NOMO-1 treated with DMSO at 0.1 percent for 48 hours (cell line): ENCODE measurements at regions not wholly inside any gene's neighbourhood (a gene's known extent, or its start where the extent isn't known, plus 50 kb on each side); places are given as distances from the start of the nearest gene placed in this dataset.

Experiments used
- DNase-seq: peaks from one replicate; lab custom pipeline; 2025; ENCODE audit not compliant: unreplicated experiment; lab: John Stamatoyannopoulos, UW

DNA sequence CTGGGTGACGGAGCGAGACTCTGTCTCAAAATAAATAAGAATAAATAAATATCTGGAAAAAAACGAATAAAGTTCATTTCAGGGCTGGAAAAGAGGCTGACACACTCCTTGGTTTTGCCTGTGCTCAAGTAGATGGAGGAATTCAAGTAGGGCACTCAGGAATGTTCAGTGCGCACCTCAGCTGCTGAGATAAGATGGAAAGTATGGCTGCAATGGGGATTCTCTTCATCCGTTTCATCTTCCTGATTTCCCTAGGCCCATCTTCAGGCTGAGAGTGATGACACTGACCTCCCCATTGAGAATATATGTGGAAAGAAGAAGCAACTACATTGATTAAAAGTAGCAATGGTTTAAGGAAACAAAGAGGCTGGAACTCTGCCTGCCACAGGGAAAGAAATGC, 130.5 kb upstream of the ZNF644 start:
- no peak for DNase-seq

DNA sequence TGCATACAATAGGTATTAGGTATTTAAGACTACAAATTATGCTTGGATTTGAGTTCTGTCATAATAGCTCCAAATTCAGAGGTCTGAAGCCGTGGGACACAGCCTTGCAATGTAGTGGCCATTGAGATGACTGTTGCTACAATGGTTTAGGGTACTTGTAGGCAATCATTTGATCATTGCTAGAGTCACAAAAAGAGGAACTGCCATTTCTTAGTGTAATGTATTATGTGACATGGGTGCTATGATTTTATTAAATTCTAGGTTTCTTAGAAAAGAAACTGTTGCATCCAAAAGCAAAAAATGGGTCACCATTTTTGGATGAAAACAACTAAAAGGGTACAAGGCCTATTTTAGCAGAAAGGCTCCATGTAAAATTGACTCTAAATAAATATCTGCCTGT, 129.9 kb upstream of the ZNF644 start:
- no peak for DNase-seq

DNA sequence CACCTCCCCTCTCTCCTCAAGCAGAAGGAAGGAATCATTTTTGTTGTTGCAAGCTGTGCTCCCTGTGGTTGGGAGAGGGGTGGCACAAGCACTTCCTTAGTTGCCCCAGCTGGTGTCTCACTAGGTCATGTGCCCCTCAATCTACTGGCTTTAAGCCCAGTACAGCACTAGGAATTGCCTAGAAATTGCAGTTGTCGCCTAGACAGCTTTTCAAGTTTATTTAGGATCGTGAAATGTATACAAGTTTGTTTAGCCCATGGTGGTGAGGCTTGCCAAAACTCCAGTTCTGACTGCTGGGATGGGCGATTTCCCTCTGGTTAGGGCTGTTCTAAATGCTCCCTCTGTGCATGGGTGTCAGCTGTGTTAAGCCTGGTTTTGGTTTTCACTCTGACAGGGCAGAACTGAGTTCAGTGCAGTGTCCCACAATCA, 126.8 kb upstream of the ZNF644 start:
- no peak for DNase-seq

DNA sequence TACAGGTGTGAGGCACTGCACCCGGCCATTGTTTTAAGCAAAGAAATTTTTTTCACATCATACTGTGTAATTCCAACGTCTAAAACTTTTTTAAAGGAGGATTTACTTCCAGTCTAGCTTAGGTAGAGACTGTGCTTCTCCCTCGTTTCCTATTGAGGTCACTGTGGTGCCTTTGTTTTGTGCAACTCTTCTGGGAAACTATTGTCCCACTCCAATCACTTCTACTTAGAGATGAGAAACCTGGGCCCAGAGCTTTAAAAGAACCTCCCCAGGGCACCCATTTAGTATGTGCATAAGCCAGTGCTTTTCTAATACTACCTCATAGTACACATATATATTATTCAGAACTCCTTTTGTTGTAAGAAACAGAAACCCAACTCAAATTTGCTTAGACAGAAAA, 120.0 kb upstream of the ZNF644 start:
- DNase-seq: no peak

DNA sequence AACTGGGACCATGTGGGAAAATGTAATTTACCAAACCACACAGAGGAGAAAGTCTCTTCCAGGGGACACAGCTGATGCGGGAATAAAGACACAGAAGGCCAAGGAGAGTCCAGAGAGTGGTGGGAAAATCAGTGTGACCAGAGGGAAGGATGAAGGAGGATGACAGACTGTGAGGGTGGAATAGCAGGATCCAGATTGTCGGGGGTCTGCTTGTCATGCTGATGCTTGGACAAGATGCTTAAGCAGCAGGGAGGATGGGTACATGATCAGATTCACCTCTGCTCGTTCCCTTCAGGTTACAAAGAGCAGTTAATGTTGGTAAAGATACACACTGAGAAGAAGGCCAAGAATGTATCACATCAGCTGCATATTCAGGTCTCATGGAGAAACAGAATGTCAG, 117.1 kb upstream of the ZNF644 start:
- no peak for DNase-seq

DNA sequence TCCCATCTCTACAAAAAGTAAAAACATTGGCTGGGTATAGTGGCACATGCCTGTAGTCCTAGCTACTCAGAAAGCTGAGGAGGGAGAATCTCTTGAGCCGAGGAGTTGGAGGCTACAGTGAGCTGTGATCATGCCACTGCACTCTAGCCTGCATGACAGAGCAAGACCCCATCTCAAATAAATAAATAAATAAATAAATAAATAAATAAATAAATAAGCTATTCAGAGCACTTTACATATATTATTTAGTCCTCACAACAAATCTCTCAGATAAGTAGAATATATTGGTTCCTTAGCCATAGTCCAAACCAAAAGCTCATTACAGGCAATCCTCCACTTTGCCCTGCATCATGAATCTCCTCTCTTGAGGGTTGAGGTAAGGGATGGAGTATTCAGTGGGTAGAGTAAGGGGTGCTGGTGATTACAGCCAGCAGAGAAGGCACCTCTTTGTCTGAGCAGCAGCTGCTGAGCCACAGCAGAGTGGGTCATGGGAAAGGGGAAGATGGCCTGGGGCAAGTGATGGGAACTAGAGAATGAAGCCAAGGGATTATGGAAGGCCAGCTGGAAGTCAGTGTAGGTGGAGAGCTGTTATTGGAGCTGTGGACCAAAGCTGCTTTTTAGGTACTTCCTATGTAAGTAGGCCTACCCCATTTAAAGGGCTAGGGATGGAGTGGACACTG, 115.5 kb upstream of the ZNF644 start:
- no peak for DNase-seq

DNA sequence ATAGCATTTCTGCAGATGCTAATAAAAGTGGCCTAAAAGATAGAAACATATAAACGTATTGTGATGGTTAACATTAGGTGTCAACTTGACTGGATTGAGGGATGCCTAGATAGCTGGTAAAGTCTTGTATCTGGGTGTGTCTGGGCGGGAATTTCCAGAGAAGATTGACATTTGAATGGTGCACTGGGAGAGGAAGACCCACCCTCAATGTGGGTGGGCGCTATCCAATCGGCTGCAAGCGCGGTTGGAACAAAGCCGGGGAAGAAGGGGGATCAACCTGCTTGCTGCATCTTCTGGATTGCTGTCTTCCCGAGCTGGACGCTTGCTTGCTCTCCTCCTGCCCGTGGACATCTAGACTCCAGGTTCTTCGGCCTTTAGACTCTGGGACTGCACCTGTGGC, 114.0 kb upstream of the ZNF644 start:
- DNase-seq: no peak

DNA sequence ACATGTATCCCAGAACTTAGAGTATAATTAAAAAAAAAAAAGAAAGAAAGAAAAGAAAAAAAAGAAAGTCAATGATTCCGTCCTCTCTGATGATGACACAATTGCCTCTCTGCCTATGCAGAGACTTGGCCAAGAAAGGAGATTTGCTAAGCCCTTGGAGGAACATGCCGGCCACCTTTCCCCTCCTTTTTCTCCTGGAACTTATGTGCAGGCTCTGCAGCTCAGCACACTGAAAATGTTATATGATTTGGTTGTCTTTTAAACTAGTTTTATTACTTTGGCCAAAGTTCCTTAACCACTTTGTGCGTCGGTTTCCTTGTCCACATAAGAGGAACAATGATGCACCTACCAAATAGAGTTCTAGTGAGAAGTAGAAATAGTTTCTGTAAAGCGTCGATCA, 111.4 kb upstream of the ZNF644 start:
- no peak for DNase-seq

DNA sequence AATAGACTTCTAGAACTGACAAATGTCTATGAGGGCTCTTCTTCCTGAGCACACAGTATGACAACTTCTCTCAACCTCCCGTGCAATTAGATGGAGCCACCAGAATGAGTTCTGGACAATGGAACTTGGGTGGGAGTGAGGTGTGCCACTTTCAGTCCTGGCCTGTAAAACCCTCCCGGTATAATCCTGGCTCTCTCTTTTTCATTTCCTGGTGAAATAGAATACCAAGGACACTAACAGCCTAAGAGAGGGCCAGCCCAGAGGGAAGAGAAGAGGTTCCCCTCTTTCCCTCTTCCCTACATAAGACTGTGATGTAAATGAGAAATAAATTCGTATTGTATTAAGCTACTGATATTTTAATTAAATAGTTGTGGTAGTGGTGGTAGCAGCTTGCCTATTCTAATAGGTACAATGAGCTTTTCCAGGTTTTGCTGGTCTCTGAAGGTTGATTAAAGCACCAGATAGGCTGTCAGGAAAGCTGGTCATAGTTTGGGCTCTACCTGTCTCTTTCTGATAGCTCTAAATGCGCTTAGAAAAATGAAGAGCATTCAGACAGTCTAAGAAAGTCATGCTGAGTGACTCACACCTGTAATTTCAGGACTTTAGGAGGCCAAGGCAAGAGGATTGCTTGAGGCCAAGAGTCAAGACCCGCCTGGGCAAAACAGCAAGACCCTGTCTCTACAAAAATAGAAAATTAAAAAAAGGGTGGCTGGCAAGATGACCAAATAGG, 108.6 kb upstream of the ZNF644 start:
- no peak for DNase-seq

DNA sequence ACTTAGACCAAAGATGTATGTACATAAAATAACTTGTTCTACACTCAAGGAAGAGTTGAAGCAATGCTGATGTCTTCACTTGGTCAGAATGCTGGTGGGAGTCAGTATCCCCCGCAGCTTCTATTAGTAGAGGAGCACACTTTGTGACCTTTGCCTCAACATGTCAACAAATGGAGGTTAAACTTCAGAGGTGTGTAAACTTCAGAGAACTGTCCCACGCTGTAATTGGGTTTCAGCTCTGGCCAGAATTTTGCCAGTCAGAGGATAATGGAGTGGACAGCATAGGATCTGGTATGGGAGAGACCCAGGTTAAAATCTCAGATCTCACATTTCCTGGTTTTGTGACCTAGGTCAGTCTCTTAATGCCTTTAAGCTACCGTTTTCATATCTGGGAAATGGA, 107.6 kb upstream of the ZNF644 start:
- DNase-seq: no peak

DNA sequence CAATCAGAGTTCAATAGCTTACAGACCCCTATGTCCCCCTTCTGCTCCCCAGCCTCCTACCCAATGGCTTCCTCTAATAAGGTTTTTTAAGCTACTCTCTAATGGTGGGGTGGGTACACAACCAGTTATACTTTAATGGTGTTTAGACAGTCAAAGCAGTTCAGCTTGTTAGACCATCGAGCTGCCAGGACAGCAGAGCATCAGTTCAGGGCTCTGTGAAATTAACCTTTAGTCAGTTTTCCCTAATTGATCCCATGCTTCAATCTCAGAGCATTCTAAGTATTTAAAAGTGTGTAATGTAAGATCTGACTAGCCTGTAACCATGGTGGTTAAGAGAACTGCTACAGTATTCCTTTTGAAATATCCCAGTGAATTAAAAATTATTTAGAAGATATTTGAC, 107.2 kb upstream of the ZNF644 start:
- DNase-seq: no peak

DNA sequence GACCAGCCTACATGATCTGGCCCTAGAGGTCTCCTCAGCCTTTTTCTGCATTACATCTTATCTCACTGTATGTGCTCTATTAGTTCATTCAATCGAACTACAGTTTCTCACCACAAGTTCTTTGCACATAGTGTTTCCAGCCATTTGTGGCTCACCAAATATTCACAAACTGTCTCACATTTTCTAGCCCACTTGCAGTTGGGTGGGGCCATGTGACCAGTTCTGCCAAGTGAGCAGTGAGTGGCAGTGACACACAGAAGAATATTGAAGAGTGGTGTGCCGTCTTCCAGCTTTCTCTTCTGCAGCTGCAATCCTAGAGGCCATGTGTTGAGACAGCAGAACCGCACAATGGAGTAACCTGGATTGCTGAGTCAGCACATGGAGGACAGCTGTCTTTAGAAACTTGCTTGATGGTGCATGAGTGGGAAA, 103.2 kb upstream of the ZNF644 start:
- DNase-seq: no peak

DNA sequence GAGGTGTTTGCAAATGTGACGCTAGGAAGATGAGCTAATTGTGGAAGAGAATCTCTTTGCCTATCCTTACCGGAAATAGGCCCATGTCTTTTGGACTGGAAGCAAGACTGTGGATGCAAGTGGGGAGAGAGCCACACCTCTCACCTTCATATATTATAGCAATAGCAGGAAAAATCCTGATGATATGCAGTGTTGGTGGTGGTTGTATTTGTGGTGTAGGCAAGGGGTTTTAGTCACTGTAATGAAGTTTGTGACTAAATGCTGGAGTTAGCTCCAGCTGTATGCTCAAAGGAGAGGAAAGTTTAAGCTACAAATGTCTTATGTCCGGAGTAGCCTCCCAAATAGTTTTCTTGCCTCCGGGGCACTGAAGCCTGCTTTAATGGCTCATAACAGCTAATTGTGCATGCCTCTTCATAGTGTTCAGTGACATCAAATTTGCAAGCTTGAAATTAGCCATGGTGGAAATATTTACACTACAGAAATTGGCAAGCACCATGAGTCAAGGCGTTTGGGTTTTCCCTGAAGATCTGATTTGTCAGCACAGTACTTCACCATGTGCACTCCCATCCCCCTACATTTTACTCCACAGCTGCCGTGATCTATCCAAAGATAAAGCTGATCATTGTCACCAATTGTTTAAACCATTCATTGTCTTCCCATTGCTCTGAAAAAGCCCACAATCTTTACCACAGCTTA, 102.6 kb upstream of the ZNF644 start:
- DNase-seq: no peak

DNA sequence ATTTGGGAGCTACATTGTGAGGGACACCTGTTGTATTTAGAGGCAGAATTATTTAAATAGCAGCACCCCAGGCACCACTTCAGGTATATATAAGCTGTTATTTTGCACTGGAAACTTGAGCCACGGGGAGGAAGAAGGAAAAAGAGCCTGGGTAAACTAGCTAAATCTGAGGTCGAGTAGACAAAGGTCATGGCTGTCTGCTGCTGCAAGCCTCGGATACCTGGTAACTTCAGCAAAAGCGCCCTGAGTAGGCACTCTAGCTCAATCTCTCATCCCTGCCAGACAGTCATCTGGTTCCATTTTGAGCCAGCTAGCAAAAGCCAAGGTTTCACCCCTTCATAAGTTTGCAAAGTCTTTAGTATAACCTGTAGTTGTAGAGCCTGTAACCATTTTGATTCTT, 101.9 kb upstream of the ZNF644 start:
- DNase-seq: no peak

DNA sequence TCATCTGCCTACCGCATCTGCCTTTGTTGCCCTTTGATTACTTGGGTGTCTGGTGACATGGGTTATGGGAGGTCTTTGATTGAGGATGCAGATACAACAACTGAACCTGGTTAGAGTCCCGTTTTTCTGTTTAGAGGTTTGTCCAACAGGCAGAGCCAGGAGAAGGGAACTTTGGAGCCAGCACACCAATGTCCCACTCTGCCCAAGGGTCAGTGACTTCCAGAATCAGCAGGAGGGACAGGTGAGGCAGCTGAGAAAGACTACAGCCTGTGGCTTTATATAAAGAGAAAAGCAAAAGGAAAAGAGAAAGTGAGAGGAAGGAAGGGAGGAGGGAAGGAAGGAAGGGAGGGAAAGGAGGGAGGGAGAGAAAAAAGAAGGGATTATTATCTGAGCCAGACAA, 101.5 kb upstream of the ZNF644 start:
- DNase-seq: no peak

DNA sequence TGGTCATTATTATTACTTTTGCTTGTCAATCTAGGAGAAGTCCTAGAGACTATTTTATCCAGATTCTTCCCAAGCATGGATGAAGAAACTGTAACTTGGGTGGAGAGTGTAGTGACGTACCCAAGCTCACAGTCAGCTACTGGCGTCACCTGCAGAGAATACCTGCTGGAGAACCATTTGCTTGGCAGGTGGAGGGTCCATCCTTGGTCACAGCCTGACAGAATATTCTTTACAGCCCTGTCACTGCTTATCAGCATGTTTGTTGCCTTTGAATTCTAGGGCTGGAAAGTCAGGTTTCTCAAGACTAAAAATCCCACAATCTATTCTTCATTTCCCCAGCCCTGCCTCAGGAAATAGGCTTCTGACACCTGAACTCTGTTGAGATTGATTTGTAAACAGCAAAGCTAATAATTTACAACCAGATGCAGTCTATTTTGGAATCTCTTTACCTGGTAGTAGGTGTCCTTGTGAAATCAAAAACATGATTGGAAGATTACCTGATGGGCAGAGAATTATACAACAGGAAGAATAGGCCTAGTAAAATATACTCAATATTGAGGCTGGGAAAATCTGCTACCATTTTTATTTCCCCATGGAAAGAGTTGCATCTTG, 100.4 kb upstream of the ZNF644 start:
- no peak for DNase-seq

DNA sequence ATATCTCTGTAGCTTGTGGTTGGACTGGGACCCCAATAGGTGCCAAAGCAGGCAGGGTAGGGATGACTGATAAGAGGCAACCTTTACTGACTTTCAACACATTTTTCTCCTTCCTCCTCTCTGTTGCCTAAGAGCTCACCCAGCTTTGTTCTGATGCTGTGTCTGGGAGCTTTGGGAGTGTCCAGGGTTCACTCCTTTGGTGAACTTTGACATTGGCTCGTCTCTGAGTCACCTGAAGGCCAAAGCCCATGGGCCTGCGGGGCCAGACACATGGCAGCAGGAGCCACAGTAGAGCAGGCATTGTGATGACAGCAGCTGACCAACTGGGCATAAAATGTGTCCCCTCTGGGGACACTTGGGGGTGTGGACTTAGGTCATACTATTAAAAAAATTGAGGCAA, 99.5 kb upstream of the ZNF644 start:
- DNase-seq: no peak

DNA sequence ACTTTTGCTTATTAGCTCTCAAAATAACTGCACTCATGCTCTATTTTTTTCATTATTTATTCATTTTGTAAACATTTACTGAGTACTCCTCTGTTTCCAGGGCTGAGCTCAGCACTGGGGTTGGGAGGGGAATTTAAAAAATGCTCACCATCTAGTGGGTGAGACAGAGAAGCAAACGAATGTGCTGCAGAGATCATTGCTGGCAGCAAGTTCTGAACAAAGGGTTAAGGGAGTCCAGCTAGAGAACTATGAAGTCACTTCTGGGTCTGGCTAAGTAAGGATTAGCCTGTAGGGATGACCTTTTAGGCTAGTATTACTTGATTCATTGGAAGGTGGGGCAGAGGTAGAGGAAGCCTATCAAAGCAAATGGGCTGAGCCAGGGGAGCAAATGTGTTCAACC, 99.1 kb upstream of the ZNF644 start:
- no peak for DNase-seq

DNA sequence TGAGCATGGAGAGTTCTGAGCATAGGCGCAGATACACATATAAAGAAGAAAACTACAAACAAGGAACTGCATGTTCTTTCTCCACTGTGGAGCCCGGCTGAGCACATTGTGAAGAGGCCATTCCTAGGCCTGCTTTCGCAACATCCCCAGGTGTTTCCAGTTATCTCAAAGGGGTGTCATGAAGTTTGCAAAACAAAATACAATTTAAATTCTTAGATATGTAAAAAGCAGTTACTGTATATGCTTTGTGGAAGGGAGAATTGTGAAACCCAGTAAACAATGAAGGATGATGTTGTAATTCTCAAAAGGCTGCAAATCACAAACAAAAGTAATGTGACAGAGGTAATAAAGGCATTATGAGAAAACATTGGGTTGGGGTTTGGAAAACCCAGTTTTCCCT, 98.6 kb upstream of the ZNF644 start:
- DNase-seq: no peak

DNA sequence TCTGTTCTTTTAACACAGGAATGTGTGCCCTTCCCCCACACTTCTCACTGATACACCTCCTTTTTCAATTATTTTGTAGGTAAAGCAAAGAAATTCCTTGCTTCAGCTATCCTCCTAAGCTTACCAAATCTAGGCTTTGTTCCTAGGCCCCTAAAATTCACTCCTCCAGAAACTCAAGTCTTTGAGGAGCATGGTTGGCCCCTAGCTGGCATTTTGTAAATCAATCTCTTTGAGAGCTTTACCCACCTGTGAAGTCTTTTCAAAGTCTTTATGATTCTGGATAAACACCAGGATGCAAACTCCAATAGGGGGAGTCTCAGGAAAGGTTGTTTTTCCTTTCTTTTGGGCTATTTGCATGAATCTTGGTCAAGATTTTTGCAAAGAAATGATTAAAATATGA, 82.9 kb upstream of the ZNF644 start:
- no peak for DNase-seq

DNA sequence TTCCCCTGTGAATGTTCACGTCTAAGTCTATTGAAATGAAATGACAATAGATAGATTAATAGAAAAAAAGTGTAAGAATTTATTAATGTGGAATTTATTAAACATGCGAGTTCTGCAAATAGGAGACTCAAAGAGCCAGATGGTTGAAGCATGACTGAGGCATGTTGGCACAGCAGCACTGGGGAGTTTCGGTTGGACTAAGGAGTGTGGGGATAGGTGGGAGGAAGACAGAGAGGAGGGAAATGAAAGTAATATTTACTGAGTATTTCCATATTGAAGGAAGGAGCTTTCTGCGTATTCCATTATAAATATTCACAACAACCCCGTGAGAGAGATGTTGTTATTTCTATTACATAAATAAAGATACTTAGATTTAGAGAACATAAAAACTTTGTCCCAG, 79.5 kb upstream of the ZNF644 start:
- no peak for DNase-seq
